ENCODE measurements at regions not wholly inside any gene's neighbourhood (a gene's known extent, or its start where the extent isn't known, plus 50 kb on each side); places are given as distances from the start of the nearest gene placed in this dataset.

DNA sequence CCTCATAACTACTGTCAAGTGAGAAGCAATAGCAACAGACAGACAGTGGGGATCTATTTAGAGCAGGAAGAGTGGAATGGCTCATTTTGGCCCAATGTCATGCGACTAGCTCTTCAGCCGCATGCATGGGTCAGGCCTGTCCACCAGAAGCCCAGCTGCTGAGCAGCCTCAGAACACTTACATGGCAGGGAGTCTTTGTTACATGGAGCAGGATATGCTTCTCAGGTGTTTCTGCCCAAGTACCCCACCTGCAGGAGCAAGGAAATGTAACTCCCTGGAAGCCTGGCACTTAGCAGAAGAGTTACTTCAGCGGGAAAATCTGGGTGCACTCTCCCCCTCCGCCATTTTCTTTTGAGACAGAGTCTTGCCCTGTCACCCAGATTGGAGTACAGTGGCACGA, 73.5 kb upstream of the ARHGAP5 start:
- in situ Hi-C loops (cut with MboI; ENCODE audit: low sequenced_read_pairs, unreplicated experiment): no loop called here
- DNase-seq (ENCODE audit: low spot score): no peak
- TF ChIP-seq CTCF (IDR thresholded peaks at IDR 0.05; ENCODE audit: borderline replicate concordance, control extremely low read depth, extremely low read depth, insufficient read depth, missing control alignments): no peak

GRCh38 chr14:32004300-32004699, 72.8 kb upstream of the ARHGAP5 start:
- TF ChIP-seq CTCF (IDR thresholded peaks at IDR 0.05; ENCODE audit: borderline replicate concordance, control extremely low read depth, extremely low read depth, insufficient read depth, missing control alignments): no peak
- in situ Hi-C loops (cut with MboI; ENCODE audit: low sequenced_read_pairs, unreplicated experiment): no loop called here
- DNase-seq (ENCODE audit: low spot score): no peak

GRCh38 chr14:32005628-32006027, 71.5 kb upstream of the ARHGAP5 start:
- TF ChIP-seq CTCF (IDR thresholded peaks at IDR 0.05; ENCODE audit: borderline replicate concordance, control extremely low read depth, extremely low read depth, insufficient read depth, missing control alignments): no peak
- DNase-seq (ENCODE audit: low spot score): no peak
- in situ Hi-C loops (cut with MboI; ENCODE audit: low sequenced_read_pairs, unreplicated experiment): no loop called here

- no peak for DNase-seq (ENCODE audit: low spot score)
Observed at GRCh38 chr14:32006263-32007110, 70.6 kb upstream of the ARHGAP5 start.

DNA sequence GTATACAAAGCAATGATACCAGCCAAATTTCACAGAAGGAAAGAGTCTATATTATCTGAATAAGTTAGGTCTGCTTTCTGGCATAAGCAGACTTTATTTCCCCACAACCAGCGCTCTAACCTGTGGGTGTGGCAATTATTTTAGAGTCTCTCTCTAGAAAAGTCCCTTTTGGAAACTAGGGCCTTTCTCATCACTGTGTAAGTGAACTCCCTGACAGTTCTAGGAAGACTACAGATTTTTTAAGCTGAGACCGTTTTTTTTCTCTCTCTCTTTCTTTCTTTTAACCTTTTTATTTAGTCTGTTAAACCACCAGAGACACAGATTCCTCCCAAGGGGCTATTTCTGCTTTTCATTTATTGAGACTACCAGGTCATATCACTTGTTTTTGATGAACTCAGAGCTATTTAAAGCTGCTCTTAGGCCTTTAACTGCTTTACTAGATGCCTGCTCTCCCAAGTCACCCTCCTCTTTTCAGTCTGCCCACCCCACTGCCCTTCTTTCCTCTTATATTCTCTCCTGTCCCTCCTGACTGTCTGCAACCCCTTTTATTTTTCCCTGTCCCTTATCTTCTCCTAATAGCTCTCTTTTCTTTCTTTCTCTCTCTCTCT, 69.2 kb upstream of the ARHGAP5 start:
- DNase-seq (ENCODE audit: low spot score): no peak
- TF ChIP-seq CTCF (IDR thresholded peaks at IDR 0.05; ENCODE audit: borderline replicate concordance, control extremely low read depth, extremely low read depth, insufficient read depth, missing control alignments): no peak
- in situ Hi-C loops (cut with MboI; ENCODE audit: low sequenced_read_pairs, unreplicated experiment): no loop called here

More at GRCh38 chr14:32006263-32007110, 70.6 kb upstream of the ARHGAP5 start:
- TF ChIP-seq CTCF (IDR thresholded peaks at IDR 0.05; ENCODE audit: borderline replicate concordance, control extremely low read depth, extremely low read depth, insufficient read depth, missing control alignments): no peak
- in situ Hi-C loops (cut with MboI; ENCODE audit: low sequenced_read_pairs, unreplicated experiment): no loop called here

DNA sequence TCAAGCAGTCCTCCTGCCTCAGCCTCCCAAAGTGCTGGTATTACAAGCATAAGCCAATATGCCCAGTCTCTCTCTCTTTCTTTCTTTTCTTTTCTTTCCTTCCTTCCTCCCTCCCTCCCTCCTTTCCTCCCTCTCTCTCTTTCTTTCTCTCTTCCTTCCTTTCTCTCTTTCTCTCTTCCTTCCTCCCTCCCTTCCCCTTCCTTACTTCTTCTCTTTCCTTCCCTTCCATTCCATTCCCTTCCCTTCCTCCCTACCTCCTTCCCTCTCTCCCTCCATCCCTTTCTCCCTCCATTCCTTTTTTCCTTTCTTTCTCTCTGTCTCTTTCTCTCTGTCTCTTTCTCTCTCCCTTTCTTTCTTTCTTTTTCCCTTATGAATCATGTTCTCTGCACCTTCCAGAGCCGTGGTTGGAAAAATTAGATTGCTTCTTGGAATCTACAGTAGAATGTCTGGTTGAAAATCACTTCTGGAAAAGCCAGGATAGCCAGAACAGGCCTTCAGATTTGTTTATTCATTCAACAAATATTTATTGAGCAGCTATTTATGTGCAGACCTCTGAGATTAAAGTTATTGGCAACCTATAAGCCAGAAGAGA, 68.4 kb upstream of the ARHGAP5 start:
- DNase-seq (ENCODE audit: low spot score): no peak
- in situ Hi-C loops (cut with MboI; ENCODE audit: low sequenced_read_pairs, unreplicated experiment): no loop called here
- no peak for TF ChIP-seq CTCF (IDR thresholded peaks at IDR 0.05; ENCODE audit: borderline replicate concordance, control extremely low read depth, extremely low read depth, insufficient read depth, missing control alignments)
